Hematopoietic multipotent progenitor cell (in vitro differentiated cells): ENCODE measurements at regions not wholly inside any gene's neighbourhood (a gene's known extent, or its start where the extent isn't known, plus 50 kb on each side); places are given as distances from the start of the nearest gene placed in this dataset.
"Not testable (repeated sequence)": the region's sequence is repeated elsewhere in the genome, so short reads cannot be mapped to it uniquely, and the experiment has no call there.

ENCODE experiments used
- DNase-seq, 3 donors: peaks; one replicate each; pipeline ENCODE4 v3.0.0-alpha.2; 2011 to 2015; ENCODE audit warnings: low read depth in 2 of 3, low spot score in 2 of 3

DNA sequence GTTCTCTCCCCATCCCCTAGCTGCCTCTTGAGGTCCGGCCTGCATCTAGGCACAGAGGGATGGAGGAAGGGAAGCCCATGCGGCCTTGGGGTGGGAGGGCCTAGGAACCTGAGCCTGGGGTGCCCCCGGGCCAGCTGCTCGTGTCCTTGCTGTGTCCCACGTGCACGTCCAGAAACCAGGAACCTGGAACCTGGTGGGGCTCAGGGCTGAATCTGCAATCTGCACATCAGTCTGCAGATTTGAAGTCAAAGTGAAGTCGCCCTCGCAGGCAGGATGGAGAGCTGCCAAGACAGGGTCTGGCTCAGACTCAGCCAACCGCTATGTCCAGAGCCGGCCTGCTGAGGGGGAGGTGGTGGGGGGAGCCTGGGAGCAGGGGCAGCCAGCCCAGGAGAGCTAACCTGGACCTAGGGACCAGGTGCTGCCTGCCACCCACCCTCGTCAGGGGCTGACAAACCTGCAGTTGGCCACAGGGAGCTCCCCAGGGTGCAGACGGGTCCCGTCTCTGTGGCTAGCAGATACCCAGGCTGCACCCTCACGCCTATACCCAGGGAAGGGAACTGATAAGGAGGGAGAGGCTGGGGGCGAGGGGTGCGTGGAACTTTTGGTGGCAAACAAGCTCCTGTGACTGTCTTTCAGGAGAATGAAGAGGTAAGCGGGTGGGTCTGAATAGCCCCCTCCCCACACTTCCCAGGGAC lies 103.5 kb upstream of the SIMC1 start:
- no peak for DNase-seq

DNA sequence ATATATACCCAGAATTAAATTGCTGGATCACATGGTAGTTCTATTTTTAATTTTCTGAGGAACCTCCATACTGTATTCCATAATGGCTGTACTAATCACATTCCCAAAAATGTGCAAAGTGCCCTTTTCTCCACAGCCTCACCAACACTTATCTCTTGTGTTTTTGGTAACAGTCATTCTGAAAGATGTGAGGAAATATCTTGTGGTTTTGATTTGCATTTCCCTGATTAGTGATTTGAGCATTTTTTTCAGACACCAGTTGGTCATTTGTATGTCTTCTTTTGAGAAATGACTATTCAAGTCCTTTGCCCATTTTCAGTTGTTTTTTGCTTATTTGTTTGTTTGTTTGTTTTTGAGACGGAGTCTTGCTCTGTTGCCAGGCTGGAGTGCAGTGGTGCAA lies 98.1 kb upstream of the SIMC1 start:
- not testable (repeated sequence) for DNase-seq

DNA sequence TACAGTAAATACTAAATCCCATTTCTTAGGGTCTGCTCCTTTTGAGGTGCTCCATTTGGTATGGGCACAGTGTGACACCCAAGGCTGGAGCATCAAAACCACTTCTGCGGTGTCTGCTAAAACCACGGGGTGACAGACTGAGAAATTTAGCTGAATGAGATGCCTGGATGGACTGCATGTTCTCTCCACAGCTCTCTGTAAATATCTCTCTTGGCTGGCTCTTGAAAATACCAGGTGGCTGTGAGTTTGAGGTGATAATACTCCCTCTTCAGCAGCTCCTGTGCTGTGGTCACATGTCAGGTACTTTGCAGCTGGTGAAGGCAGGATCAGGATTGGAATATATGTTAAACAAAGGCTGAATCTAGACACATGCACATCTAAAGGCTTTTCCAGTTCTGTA lies 93.7 kb upstream of the SIMC1 start:
- no peak for DNase-seq

DNA sequence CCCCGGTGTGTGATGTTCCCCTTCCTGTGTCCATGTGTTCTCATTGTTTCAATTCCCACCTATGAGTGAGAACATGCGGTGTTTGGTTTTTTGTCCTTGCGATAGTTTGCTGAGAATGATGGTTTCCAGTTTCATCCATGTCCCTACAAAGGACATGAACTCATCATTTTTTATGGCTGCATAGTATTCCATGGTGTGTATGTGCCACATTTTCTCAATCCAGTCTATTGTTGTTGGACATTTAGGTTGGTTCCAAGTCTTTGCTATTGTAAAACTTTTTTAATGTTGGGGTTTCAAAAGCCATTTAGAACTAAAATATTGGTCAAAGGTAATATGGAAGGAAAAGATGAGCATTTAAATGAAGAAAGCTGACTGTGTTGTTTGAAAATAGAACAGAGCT lies 88.3 kb upstream of the SIMC1 start:
- DNase-seq: not testable (repeated sequence)

DNA sequence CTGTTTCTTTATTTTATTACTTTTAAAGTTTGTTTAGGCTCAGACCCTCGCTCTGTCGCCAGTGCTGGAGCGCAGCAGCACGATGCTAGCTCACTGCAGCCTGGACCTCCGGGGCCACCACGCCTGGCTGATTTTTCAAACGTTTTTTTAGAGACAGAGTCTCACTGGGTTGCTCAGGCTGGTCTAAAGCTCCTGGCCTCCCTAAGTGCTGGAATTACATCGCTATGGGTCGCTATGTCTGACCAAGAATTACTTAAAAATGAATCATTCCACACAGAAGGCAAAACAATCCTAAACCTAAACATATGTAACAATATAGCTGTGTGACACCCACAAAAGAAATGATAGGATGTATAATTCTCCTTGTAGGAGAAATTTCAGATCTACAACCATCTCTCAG lies 86.9 kb upstream of the SIMC1 start:
- DNase-seq: no peak

DNA sequence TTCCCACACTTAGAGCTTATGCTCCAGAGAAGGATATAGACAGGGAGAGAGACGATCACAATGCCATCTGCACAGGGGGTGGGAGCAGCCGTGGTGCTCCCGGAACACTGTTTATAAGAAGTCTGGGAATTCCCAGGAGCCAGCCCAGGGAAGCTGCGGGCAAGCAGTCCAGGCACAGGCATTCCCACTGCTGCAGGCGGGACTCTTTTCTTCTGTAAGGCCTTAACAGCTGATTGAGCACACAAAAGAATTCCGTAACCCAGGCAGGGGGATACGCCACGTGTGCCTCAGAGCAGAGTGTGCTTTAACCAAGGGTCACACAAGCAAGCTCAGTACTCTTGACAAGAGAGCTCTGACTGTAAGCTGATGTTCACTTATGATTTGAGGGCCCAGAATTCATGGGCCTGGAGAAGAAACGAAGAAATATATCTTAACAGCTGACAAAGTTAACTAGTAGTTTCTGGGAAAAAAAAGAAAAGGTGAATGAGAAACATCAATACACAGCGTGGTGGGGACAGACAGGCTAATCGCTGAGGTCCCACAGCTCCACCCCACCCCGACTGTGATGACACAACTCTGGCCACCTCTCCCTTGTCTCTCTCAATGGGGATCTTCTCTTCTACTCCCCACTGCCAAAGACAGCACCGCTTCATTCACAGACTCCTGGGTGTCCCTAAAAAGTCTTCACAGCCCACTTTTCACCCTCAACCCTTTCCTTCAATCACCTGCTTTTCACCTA lies 85.9 kb upstream of the SIMC1 start:
- DNase-seq: no peak

DNA sequence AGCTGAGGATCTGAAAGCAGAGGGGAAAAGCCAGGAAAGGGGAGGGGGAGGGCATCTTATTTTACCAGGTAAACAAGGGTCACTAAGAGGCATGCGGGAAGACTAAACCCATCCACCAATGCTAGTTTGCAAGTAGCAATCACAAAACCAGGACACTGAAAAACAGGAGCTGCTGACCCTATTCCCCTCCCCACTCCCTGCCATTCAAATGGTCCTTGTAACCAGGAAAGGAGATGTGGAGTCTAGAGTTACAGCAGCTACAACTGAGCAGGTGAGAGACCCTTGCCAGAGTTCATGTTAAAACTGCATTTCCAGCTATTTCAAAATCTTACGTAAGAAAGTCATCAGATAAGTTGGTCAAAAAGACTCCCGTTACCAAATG lies 85.3 kb upstream of the SIMC1 start:
- DNase-seq: no peak

DNA sequence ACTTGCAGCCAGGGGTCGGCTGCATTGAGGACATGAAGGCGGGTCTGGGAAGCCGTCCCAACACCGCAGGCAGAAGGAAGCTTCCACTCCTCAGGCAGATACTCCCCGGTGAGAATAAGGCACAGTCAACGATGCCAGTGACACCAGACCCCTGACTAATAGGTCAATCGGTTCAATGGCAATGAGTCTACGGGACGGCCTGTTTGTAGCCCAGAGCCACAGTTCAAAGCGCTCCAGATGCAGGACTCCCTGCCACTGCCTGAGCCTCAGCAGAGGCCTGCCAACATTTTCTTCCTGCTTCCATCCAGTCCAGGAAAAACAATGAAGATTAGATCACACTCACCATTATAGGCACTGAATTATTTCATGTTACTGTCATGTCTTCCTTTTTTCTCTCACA lies 84.5 kb upstream of the SIMC1 start:
- no peak for DNase-seq

DNA sequence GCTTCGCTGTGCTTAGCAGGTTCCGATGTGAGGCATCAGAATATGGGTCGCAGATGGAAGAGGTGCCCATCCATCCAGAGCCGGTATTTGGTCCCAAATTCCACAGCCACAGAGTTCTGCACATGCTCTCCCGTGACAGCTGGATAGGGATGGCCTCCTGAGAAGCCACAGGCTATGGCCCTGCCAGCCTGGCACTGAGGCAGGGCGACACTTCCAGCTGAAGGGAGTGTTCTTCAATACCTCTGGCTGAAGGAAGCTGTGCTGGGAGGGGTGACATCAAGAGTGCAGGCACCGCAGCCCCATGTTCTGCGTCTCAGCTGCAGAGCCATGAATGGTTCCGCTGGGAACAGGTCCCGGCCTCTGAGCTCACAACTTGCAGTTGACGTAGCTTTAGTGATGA lies 83.4 kb upstream of the SIMC1 start:
- no peak for DNase-seq

DNA sequence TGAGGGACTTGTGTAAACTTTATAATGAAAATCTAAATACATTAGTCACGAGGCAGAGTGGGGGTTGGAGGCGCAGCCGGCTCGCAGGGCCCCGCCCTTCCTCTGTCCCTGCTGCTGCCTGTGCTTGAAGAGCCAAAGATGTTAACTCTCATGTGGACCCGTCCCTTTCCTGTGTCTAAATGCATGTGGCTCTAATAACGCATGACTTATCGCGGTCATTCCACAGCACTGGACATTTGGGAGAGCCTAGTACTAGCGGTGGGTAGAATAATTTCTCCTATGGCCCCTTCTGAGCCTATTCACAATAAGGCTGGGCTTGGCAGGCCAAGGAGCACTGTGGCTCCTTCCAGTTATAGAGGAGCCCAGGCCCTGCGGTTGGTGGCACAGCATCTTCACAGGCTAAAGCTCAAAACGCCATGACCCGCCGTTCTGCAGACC lies 82.3 kb upstream of the SIMC1 start:
- DNase-seq: no peak

DNA sequence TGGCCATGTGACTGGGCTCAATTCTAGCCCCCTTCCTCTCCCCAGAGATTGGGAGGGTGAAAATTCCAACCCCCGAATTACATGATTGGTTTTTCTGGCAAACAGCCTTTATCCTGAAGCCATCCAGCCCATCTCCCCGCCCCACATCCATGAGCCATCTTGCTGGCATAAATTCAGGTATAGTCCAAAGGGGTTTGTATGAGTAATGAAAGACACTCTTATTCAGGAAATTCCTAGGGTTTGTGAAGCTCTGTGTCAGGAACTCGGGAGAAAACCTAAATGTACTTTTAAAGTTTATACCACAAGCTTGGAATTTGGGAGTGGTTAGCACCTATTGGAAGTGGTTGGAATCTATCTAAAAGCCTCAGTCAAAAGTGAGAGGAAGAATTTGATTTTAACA lies 80.6 kb upstream of the SIMC1 start:
- DNase-seq: no peak

DNA sequence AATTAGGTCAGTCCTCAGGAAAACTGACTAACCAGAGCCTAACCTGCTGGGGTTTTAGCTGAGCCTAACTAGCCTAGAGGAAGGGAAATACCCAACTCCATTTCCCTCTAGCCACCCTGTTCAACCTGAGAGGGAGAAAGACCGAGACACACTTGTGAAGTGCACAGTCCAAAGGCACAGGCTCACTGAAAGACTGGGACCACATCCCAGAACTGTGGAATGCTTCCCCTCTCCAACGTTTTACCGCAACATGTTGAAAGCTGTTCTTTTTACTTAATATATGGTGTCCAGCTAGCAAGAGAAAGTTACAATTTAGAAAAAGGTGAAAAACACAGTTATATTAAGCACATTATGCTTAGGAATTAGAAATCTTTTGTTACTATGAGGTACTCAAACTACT lies 76.8 kb upstream of the SIMC1 start:
- no peak for DNase-seq

DNA sequence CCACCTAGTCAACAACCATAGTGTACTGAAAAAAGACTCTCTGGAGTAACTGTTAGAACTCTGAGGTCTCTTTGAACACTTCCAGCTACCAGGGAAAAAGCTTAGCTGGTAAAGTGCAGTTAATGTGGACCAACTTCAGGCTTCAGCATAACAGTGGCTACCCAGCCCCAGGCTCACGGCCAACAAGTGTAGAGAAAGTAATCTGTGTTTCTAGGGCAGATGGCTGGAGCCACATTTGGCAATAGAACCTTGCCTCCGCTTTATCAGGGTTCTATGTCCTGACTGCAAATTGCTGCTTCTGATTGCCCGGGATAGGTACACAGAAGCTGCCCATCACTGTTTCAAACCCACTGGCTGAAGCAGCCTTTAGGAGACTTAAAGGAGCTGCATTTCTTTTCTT lies 76.0 kb upstream of the SIMC1 start:
- no peak for DNase-seq

DNA sequence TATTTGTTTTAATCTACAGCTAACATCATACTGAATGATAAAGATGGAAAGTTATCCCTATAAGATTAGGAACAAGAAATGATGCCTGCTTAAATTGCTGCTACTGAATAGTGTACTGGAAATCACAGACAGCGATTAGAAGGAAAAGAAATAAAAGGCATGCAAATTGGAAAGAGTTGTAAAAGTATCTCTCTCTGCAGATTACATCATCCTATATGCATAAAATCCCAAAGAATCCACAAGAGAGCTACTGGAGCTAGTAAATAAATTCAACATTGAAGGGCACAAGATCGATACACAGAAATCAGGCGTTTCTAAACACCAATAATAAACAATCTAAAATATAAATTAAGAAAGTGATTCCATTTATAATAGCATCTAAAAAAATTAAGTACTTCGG lies 75.3 kb upstream of the SIMC1 start:
- DNase-seq: no peak

DNA sequence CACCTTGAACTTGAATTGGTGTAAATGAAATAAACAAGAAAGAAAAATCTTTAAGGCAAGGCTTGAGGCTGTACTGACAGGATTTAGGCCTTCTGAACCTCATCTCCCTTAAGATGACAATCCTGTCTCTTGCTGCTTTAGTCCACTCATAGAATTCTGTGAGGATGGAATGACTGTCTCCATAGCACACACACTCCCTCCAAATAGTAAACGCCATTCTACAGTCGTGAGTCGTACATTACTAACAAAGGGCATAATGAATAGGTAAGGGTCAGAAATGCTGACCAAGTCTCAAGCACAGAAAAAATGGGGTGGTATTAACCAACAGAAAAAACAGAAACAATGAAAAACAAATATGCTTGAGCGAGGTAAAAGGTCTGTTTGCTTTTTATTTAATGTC lies 71.8 kb upstream of the SIMC1 start:
- DNase-seq: no peak

DNA sequence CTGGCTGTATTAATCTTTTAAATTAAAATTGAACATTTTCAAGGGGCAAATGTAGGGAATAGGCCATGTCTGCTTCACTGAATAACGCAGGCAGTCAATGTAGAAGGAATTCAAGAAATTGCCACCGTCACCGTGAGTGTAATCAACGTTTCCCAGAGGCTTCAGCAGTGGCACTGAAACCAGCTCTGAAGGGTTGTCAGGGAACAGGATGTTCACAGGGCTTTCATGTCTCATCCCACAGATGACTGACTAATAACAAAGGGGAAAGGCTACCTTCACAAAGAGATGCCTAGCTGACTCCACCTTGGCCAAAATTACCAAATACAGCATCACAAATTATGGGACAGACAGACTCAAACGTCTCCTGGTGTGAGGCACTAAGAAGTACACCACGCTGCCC lies 70.4 kb upstream of the SIMC1 start:
- DNase-seq: no peak

DNA sequence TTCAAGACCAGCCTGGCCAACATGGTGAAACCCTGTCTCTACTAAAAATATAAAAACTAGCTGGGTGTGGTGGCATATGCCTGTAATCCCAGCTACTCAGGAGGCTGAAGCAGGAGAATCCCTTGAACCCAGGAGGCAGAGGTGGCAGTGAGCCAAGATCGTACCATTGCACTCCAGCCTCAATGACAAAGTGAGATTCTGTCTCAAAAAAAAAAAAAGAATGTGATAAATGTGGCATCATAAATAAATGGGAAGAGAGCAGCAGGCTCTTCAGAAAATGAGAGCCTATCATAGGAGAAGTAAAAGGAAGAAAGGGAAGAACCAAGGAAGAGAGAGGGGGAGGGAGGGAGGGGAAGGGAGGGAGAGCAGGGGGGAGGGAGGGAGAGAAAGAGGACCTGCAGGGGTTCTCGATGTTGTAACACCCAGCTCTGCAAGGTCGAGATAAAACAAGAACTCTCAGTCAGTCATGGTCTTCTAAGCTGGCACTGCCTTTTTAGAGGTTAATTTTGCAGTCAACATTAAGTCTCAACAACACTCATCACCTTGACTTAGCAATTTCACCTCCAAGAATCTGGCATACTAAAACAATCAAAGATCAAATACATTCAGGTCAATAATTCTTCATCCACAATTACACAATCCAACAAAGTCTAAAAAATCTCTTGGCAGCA lies 68.7 kb upstream of the SIMC1 start:
- DNase-seq: no peak

DNA sequence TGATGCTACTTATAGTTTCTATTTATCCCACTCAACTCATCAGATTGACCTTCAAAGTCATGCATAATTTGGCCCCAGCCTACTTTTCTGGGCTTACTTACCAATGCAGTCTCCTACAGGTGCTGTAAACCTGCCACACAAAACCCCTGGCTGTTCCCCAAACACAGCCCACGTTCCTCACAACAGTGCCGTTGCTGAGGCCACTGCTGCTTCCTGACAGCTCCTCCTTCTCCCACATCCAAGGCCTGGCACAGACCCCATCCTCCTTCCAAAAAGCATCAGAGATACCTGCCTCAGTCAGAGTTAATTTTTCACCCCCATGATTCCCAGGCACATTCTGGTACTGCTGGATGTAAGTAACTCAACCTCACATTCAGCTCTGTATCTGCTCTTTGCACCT lies 68.1 kb upstream of the SIMC1 start:
- no peak for DNase-seq

DNA sequence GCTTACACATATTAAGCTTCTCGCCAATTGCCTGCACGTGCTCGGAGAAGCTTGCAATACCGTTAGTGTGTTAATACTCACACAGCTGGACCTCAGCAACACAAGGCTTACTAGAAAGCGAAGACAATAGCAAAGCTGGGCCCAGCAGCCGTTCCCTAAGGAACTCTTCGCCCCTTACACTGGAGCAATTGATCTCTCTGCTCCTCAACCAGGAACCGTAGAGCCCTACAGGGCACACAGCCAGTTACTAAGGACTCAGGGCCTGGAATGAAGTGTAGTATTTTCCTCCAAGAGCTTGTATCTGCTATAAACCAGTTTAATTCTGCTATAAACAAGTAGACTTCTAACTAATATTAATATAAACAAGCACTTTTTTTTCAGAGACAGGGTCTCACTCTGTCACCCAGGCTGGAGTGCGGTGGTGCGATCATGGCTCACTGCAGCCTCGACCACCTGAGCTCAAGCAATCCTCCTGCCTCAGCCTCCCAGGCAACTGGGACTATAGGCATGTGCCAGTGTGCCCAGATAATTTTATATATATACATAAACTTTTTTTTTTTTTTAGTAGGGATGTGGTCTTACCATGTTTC lies 67.0 kb upstream of the SIMC1 start:
- no peak for DNase-seq

DNA sequence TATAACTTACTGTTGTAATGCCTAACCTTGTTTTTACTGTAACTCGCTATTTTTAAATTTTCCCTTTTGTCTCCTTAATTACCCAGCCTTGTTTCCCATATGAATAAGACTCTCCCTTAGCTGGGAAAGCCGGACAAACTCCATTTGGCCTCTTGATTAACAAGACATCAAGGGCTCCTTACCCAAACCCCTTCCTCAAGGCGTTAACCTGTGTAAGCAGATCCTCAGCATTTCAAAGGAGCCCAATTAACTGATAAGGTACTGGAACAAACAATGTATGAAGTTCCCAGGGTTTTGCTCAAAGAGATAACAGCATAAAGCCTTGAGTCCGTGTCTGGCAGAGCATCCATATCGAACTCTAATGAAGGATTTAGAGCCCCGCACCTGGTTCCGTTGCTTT lies 66.0 kb upstream of the SIMC1 start:
- no peak for DNase-seq

DNA sequence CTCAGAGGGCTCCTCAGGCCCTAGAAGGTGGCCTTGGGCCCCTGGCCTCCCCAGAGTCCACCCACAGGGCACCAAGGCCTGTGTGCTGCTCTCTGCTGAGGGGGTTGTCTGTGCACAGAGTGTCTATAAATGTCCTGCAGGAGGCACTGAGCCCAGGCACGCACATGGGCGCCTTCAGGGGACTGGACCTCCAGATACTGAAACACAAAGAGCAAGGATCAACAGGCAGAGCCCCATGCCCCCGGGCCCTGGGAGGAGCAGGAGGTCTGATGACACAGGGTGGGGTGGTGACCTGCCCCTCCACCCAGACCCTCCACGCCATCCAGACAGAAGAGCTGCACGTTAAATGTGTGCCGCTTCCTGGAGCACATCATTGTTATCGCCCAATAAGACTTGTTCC lies 64.6 kb upstream of the SIMC1 start:
- no peak for DNase-seq
